Neuron (in vitro differentiated cells): ENCODE measurements at regions not wholly inside any gene's neighbourhood (a gene's known extent, or its start where the extent isn't known, plus 50 kb on each side); places are given as distances from the start of the nearest gene placed in this dataset.
"Not testable (repeated sequence)": the region's sequence is repeated elsewhere in the genome, so short reads cannot be mapped to it uniquely, and the experiment has no call there.

Experiments
- H2AFZ ChIP-seq: one replicate; pipeline ENCODE4 v1.6.1; 2013; ENCODE audit warnings: low read depth, mild to moderate bottlenecking, inconsistent platforms, low read length, moderate library complexity
- H3K27me3 ChIP-seq: one replicate; pipeline ENCODE4 v1.6.1; 2013; ENCODE audit warnings: low read length; ENCODE audit not compliant: insufficient read depth
- H3K36me3 ChIP-seq: one replicate; pipeline ENCODE4 v1.6.1; 2013; ENCODE audit warnings: low read length; ENCODE audit not compliant: insufficient read depth
- H3K4me1 ChIP-seq: one replicate; pipeline ENCODE4 v1.6.1; 2013; ENCODE audit warnings: low read length; ENCODE audit not compliant: insufficient read depth
- H3K4me3 ChIP-seq: 2 replicates; pipeline ENCODE4 v1.5.1; 2013; ENCODE audit warnings: mild to moderate bottlenecking, low read length, moderate library complexity
- H3K9me3 ChIP-seq: one replicate; pipeline ENCODE4 v1.6.1; 2013; ENCODE audit warnings: low read length

- H3K27me3 ChIP-seq: no peaks in the 10 kb centered on the region
- no peaks in the 10 kb centered on the region for H3K9me3 ChIP-seq
- H3K36me3 ChIP-seq: no peaks in the 10 kb centered on the region
- no peaks in the 10 kb centered on the region for H3K4me1 ChIP-seq
- H3K4me3 ChIP-seq: no peak overlapping the region
- no peak overlapping the region for H2AFZ ChIP-seq
These were observed 215.7 kb upstream of the ZNF608 start for GRCh38 chr5:124962111-124962510.

DNA sequence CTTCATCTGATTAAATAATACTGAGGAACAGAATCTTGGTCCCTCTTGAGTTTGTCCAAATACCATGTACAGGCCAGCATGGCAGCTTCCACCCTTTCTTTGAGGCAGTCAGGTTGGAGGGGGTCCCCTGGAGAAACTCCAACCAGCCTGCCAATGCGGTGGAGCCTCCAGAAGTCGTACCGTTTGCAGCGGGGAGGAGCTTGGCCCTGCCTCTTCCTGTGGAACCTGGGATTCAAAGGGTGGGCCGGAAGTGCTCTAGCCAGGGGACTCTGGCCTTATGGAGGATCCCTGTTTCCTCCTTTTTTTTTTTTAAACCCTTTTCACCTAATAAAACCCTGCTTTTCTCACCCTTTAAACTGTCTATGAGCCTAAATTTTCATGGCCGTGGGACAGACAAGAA lies 216.3 kb upstream of the ZNF608 start:
- H3K9me3 ChIP-seq: no peaks in the 10 kb centered on the region
- no peaks in the 10 kb centered on the region for H3K36me3 ChIP-seq
- H3K27me3 ChIP-seq: no peaks in the 10 kb centered on the region
- no peak overlapping the region for H3K4me3 ChIP-seq
- no peak overlapping the region for H2AFZ ChIP-seq
- H3K4me1 ChIP-seq: no peaks in the 10 kb centered on the region

DNA sequence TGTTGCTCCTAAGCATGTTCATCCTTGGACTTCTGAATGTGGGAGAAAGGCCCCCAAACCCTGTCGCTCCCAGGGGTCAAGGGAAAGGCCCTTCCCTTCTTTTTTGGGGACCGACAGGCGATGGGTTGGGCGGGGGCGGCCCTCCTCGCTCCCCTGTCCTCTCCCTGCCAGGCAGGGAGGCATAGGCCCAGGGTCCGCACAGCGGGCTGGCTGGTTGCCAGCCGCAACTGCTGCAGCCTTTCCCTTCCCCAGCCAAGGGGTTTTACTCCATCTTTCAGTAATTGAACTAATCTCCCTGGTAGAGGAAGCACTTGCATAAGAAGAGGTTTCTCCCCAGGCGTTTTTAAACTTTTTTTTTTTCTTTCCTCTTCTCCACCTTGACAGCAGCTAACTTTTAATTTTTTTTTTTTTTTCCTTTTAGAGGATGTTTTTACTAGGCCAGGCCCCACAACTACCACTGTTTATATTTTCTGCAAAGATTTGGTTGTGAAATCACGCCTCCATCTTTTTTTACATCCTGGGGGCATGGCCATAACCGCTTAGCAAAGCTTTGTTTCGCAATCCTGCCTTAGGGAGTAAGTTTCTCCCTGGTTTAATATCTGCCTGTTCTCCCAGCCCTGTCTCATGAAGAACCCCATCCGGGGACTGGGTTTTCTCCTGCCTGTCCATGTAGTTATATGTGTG lies 216.9 kb upstream of the ZNF608 start:
- Histone ChIP-seq H3K27me3 (no peaks in the 10 kb centered on the region), H3K4me1 (no peaks in the 10 kb centered on the region), H3K9me3 (no peaks in the 10 kb centered on the region), H3K4me3 (no peak overlapping the region), H3K36me3 (no peaks in the 10 kb centered on the region), H2AFZ (no peak overlapping the region)

GRCh38 chr5:124966741-124967140 lies 220.3 kb upstream of the ZNF608 start:
- H3K36me3 ChIP-seq, H3K4me1 ChIP-seq, H3K9me3 ChIP-seq, H3K4me3 ChIP-seq, H3K27me3 ChIP-seq, H2AFZ ChIP-seq: not testable (repeated sequence)

- not testable (repeated sequence) for H3K27me3 ChIP-seq, H2AFZ ChIP-seq, H3K4me3 ChIP-seq, H3K36me3 ChIP-seq, H3K4me1 ChIP-seq, H3K9me3 ChIP-seq
These were observed 223.9 kb upstream of the ZNF608 start for GRCh38 chr5:124970381-124970780.

DNA sequence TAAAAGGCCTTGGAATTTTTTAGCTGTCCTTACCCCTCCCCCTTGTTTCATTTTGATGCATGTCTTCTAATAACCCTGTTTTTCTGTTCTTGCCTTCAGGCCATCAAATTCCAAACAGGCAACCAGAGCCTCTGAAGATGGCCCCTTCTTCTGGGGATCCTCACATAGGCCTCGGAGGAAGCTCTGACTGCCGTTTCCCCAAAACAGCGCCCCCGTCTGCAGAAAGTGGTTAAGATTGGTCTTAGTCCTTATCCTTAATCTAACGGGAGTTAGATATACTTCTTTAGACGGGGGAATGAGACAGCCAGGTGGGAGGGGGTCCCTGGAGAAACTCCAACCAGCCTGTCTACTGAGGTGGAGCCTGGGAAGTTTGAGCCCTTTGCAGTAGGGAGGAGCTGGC lies 226.3 kb upstream of the ZNF608 start:
- H3K4me3 ChIP-seq: no peak overlapping the region
- H3K36me3 ChIP-seq: no peaks in the 10 kb centered on the region
- no peaks in the 10 kb centered on the region for H3K4me1 ChIP-seq
- H3K27me3 ChIP-seq: no peaks in the 10 kb centered on the region
- no peaks in the 10 kb centered on the region for H3K9me3 ChIP-seq
- H2AFZ ChIP-seq: no peak overlapping the region

- Histone ChIP-seq H3K4me1 (no peaks in the 10 kb centered on the region), H3K27me3 (no peaks in the 10 kb centered on the region), H2AFZ (no peak overlapping the region), H3K36me3 (no peaks in the 10 kb centered on the region), H3K9me3 (no peaks in the 10 kb centered on the region), H3K4me3 (no peak overlapping the region)
These were observed 227.2 kb upstream of the ZNF608 start for GRCh38 chr5:124973661-124974060.

DNA sequence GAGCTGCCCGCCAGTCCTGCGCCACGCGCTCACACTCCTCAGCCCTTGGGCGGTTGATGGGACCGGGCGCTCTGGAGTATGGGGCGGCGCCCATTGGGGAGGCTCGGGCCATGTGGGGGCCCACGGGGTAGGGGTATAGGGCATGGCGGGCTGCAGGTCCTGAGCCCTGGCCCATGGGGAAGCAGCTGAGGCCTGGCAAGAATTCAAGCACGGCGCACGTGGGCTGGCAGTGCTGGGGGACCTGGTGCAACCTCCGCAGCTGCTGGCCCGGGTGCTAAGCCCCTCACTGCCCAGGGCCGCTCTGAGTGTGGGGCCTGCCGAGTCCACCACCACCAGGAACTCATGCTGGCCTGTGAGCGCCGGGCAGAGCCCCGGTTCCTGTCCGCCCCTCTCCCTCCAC lies 229.6 kb upstream of the ZNF608 start:
- H3K4me1 ChIP-seq: peaks cover 24% of the 10 kb centered on the region
- no peaks in the 10 kb centered on the region for H3K36me3 ChIP-seq
- H3K4me3 ChIP-seq: no peak overlapping the region
- H3K27me3 ChIP-seq: no peaks in the 10 kb centered on the region
- H2AFZ ChIP-seq: no peak overlapping the region
- H3K9me3 ChIP-seq: no peaks in the 10 kb centered on the region

DNA sequence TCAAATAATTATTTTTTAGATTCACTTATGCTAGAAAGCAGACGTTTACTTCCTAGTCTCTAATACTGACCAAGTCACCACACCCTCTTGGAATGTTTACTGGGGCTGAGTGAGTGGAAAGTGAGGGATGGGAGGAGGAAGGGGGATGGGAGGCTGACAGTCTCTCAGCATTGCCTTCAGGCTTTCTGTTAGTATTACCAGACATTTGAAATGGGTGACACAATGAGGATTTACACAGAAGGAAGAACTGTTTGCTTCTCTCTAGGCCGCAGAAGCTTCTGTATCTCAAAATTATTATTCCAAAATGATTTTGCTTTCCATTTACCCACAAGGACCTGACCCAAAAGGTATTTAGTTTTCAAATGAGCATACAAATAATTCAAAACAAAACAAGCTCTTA lies 232.8 kb upstream of the ZNF608 start:
- H3K4me1 ChIP-seq: peaks cover 30% of the 10 kb centered on the region
- no peaks in the 10 kb centered on the region for H3K36me3 ChIP-seq
- no peaks in the 10 kb centered on the region for H3K27me3 ChIP-seq
- H3K4me3 ChIP-seq: no peak overlapping the region
- H2AFZ ChIP-seq: peak overlapping the region; percentile 26
- peaks cover 3% of the 10 kb centered on the region for H3K9me3 ChIP-seq

DNA sequence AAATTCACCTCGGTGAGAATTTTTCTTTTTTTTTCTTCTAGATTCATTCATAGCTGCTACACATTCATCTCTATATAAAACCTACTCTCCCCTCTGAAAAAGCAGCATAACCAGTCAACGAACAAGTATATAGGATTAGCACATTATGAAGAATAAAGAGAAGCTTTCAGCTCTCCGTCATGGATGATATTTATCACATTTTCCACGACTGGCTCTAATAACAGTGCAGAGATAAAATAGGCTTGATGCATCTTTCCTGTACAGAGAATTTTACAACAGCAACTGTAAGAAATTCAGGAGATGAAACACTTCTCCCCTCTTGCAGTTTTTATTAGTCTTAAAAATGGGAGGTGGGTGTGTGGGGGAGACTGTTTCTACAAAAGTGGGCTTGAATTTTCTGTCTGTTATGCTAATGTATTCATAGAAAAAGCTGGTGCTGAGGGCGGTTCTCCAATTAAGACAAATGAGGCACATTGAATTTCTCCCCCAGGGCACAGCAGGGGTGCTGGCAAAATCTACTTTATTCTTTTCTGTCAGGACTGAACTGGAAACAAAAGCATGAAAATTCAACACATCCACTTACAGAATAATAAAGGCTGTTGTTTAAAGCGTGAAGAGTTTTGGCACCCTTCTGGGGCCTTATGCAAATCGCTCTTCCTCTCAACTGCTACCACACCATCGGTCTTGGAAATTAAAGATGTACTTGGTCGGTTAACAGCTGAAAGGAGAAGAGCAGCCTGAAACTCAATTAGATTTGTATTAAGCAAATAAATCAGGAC lies 233.9 kb upstream of the ZNF608 start:
- H3K4me3 ChIP-seq: no peak overlapping the region
- H3K27me3 ChIP-seq: no peaks in the 10 kb centered on the region
- peaks cover 30% of the 10 kb centered on the region for H3K4me1 ChIP-seq
- no peaks in the 10 kb centered on the region for H3K36me3 ChIP-seq
- H3K9me3 ChIP-seq: peaks cover 4% of the 10 kb centered on the region
- no peak overlapping the region for H2AFZ ChIP-seq

GRCh38 chr5:124981901-124982300 lies 235.5 kb upstream of the ZNF608 start:
- Histone ChIP-seq H2AFZ (no peak overlapping the region), H3K9me3 (peaks cover 4% of the 10 kb centered on the region), H3K4me3 (no peak overlapping the region), H3K4me1 (peaks cover 30% of the 10 kb centered on the region), H3K27me3 (no peaks in the 10 kb centered on the region), H3K36me3 (no peaks in the 10 kb centered on the region)

- H3K4me1 ChIP-seq: peaks cover 5% of the 10 kb centered on the region
- no peak overlapping the region for H2AFZ ChIP-seq
- H3K4me3 ChIP-seq: no peak overlapping the region
- peaks cover 6% of the 10 kb centered on the region for H3K9me3 ChIP-seq
- no peaks in the 10 kb centered on the region for H3K27me3 ChIP-seq
- H3K36me3 ChIP-seq: no peaks in the 10 kb centered on the region
These were observed 239.7 kb upstream of the ZNF608 start for GRCh38 chr5:124986170-124986569.

DNA sequence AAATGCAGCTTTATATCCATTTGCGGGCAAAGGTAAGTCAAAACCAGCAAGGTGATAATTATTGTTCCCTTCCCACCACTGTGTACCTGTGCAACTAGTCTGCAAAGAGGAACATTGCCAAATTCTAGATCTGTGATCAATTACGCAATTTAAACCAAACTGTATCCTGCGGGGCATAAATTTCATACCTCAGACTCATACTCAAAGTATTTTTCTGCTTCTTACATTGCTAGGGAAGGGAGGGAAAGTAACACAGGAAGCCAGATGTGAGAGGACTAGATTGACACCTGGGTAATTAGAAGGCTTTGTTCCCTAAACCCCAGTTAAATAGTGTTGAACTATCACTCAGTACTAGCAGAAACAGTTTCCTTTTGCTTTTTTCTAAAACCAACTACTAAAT lies 240.2 kb upstream of the ZNF608 start:
- no peaks in the 10 kb centered on the region for H3K36me3 ChIP-seq
- H3K4me1 ChIP-seq: peaks cover under 1% of the 10 kb centered on the region
- H2AFZ ChIP-seq: no peak overlapping the region

DNA sequence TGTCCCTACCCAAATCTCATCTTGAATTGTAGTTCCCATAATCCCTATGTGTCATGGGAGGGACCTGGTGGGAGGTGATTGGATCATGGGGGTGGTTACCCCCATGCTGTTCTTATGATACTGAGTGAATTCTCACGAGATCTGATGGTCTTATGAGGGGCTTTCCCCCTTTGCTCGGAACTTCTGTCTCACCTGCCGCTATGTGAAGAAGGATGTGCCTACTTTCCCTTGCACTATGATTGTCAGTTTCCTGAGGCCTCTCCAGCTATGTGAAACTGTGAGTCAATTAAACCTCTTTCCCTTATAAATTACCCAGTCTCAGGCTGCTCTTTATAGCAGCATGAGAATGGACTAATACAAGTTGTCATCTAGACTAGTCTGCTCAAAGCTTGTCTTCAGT lies 241.3 kb upstream of the ZNF608 start:
- H3K36me3 ChIP-seq, H3K4me3 ChIP-seq, H3K9me3 ChIP-seq, H3K27me3 ChIP-seq, H3K4me1 ChIP-seq, H2AFZ ChIP-seq: not testable (repeated sequence)

More for the DNA sequence above, 240.2 kb upstream of the ZNF608 start:
- Histone ChIP-seq H3K27me3 (no peaks in the 10 kb centered on the region), H3K4me3 (no peak overlapping the region), H3K9me3 (peaks cover 6% of the 10 kb centered on the region)
